CD4-positive, alpha-beta T cell treated with Interleukin-12 subunit alpha and Interleukin-12 subunit beta, for 1 hour (primary cell): ENCODE measurements at regions not wholly inside any gene's neighbourhood (a gene's known extent, or its start where the extent isn't known, plus 50 kb on each side); places are given as distances from the start of the nearest gene placed in this dataset.

Experiments used
- DNase-seq: peaks from one replicate; pipeline ENCODE4 v3.0.0-alpha.2; 2020

DNA sequence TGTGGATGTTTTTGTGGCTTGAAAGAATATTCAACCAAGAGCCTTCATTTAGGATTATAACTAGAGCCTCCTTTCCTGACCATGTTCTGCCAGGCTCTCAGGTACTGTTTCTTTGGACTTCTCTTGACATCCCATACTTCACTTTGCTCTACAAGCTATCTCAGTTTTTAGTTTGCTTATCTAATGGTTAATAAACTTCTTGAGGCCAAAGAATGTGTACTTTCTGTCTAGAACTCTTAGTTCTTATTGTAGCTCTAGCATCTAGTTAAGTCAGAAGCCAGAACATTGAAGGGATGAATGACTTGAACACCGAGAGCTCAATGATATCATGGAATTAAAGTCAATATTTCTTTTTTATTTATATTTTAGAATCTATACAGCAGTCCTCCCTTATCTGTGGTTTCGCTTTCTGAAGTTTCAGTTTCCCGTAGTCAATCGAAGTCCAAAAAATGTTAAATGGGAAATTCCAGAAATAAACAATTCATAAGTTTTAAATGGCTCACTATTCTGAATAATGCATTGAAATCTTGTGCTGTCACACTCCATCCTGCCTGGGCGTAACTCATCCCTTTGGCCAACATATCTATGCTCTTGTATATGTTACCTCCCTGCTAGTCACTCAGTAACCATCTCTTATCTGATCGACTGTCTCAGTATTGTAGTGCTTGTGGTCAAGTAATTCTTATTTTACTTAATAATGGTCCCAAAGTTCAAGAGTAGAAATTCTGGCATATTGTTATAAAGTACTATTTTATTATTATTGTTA lies 368.6 kb upstream of the RBMS3 start:
- DNase-seq: no peak

GRCh38 chr3:28915741-28916500 lies 364.9 kb upstream of the RBMS3 start:
- no peak for DNase-seq

DNA sequence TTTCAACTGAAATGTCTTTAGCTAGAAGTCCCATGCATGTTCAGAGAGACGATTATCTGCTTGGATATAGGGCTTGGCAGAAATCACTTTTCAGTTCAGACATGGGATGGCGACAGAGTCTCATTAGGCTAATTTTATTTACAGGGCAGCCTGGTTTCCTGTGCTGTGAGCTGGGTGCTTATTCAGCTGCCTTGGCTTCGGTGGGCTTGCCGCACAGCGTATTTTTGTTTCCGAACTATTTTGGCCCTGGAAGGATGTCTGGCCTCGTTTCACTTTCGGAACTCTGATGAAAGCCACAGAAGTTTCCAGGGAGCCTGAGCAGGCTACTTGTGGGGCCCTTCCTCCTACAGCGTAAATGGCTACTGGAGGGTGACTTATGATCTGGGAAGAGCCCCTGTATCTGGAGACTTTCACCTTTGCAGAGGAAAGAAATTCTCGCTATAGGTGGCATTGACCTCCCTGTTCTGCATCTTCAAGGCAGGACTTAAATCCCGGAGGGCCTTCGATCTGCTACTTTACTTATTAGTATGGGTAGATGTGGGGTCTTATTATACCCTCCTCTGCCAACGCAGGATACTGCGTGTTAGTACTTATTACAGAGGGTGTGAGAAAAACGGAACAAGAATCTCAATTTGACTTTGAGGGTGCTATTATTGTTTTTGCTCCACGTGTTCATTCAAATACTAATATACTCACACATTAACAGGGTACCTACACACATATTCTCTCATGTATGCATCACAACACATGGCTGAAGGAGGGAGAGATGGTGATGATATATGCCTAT lies 364.0 kb upstream of the RBMS3 start:
- no peak for DNase-seq

DNA sequence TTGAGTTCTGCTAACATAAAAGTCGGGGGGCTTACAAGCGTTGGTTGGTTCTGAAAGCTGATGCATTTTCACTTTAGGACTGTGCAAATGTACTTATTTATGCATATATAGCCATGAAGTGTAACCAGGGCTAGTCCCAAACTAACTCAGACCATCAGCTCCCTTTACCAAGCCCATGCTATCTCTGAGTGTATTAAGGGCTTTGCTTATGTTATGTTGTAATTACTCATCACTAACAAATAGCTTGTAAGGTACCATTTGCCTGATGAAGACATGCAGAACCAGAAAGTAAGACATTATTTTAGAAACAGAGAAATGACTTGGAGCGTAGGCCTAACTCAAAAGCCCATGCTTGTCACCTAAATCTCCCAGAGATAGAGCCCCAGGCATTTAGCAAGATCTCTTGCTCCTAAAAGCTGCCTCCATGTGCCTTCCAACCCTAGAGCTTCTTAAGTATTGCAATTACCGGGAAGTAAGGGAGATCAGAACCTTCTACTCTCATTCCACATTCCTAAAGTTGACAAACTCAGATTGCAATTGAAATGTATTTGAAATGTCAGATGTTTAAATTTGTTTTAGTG lies 362.9 kb upstream of the RBMS3 start:
- no peak for DNase-seq

DNA sequence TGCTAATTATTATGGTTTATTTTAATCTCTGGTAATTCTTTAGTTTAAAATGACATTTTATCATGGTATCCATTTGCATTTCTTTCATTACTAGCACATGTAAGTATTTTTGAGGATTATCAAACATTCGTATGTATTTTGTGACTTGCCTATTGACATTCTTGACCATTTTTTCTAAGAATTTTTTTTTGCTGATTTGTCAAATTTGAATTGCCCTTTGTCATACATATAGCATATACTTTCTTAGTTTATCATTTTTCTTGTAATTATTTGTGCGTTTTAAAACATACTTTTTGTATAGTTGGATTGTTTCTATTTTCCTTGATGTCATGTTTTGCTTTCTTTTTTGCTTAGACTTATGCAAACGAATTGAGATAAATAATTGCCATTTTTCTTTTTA lies 358.5 kb upstream of the RBMS3 start:
- DNase-seq: no peak

DNA sequence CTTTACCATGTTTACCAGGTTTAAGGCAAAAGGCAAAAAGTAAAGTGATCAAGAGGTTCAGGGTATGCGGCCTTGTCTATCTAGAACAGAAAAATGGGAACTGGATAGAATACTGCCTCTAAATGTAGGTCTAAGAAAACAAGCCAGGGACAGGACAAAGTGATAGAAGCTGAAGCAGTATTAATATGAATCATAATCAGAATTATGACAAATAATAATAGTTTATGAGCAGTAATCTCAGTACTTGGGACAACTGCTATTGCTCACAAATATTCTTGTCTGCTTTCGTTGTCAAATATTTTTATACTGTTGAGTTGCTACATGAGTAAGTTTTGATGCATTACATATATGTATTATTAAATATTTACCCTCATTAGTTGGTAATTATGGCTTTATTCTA lies 356.9 kb upstream of the RBMS3 start:
- DNase-seq: no peak

GRCh38 chr3:28924744-28925360 lies 356.0 kb upstream of the RBMS3 start:
- no peak for DNase-seq

- no peak for DNase-seq
These were observed 347.5 kb upstream of the RBMS3 start for GRCh38 chr3:28933337-28933736.

DNA sequence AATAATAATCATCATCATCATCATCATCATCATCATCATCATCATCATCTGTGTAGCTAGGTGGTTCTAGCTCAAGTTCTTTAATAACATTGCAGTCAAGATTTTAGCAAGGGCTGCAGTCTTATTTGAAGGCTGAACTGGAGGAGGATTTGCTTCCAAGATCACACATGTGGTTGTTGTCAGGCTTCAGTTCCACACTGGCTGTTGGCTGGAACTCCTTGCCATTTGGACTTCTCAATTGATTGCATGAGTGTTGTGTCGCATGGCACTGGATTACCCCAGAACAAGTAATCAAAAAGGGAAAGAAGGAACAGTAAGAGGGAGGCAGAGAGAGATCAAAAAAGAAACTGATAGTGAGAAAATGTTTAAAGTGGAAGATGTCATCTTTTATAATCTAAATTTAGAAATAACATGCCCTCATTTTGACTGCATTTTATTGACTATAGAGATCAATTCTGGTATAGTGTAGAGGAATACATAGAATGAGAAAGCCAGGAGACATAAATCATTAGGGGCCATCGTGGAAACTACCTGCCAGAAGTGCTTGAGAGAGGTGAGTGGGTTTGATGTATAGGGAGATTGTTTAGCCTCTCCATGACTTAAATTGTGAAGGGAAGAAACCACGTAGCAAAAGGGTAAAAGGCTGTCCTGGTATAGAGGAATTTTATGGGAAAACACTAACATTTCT lies 346.6 kb upstream of the RBMS3 start:
- no peak for DNase-seq

GRCh38 chr3:28935146-28935545 lies 345.7 kb upstream of the RBMS3 start:
- no peak for DNase-seq

- DNase-seq: no peak
These were observed 344.7 kb upstream of the RBMS3 start for GRCh38 chr3:28936154-28936553.

GRCh38 chr3:28940530-28940929 lies 340.3 kb upstream of the RBMS3 start:
- no peak for DNase-seq

DNA sequence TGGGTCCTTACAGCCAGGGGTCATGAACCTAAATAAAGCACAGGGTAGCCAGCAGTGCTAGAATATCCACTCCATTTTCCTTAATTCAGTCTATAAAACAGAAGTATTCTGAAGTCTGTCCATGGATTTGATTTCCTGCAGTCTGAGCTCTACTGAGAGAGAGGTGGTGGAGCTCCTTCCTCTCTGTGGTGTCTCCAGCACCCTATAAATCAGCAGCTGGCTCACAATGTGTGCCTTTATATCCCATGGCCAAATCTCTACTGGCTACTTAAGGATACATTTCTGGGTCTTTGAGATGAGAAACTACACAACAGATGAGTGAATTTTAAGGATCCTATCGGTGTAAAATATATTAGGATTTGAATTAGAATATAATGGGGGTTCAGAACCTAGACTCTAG lies 339.9 kb upstream of the RBMS3 start:
- DNase-seq: no peak

- DNase-seq: no peak
These were observed 333.8 kb upstream of the RBMS3 start for GRCh38 chr3:28947061-28947460.

GRCh38 chr3:28947751-28948150 lies 333.1 kb upstream of the RBMS3 start:
- DNase-seq: no peak

DNA sequence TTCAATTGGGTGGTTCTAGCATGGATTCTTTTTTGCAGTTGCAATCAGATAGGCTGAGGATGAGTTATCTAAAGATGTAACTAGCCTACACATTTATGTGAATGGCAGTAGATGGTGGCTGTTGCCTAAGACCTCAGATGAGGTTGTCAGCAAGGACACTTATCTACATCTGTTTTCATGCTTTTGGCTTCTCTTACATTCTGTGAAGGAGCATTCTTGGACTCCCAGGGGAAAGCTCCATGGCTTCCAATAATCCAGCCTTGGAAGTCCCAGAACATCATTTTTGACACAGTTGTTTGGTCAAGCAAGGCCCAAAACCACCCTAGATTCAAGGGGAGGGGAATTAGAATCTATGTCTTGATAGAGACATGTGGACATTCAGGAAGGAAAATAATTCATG lies 332.2 kb upstream of the RBMS3 start:
- no peak for DNase-seq

- DNase-seq: no peak
These were observed 331.3 kb upstream of the RBMS3 start for GRCh38 chr3:28949580-28949979.

DNA sequence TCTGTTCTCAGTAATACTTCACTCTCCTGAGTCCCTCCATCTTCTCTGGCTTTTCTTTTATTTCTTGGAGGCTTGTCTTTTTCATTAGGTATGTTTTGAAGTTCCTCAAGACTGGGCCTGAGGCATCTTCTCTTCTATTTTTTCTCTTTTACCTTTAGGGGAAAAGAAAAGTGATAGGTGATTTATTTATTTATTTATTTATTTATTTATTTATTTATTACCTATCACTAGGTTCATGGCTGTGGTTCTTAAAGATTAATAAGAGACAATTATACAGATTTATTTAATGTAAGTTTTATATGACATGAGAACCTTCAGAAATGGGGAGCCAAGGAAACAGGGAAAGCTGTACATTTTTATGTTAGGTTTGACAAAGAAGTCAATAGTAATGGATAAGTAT lies 330.3 kb upstream of the RBMS3 start:
- no peak for DNase-seq

DNA sequence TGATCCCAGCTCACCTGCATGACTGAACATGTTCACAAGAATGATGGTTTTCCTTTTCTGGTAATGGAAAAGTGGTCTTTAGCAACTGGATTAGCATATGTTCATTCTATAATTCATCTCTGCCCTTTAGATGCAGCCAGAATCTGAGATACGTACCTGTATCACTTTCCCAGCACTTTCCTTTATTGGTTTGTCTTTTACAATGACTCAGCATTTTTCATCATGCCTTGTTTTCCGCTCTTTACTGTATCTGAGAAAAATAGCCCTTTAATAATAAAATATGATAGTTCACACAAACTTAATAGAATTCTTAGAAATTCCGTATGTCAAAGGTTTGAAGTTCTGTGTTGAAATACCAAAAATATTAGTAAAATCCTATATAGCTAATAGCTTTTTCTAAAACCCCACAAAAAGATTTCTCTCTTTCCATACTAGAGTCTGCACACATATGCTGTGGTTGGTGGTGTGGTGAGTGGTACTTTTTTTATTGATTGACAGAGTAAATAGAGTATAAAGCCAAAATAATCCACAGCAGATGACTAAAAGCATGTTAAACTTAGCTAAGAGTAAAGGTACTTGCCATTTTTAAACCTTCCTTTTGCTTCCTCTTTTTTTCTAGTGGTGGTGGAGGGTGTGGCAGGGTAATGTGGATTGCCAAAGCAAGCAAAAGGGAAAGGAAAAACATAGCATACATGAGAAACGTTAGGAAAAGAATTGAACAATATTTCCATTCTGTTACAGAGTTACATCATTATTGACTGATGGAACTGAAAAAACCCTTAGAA lies 328.9 kb upstream of the RBMS3 start:
- no peak for DNase-seq

- DNase-seq: no peak
These were observed 322.2 kb upstream of the RBMS3 start for GRCh38 chr3:28958656-28959055.

DNA sequence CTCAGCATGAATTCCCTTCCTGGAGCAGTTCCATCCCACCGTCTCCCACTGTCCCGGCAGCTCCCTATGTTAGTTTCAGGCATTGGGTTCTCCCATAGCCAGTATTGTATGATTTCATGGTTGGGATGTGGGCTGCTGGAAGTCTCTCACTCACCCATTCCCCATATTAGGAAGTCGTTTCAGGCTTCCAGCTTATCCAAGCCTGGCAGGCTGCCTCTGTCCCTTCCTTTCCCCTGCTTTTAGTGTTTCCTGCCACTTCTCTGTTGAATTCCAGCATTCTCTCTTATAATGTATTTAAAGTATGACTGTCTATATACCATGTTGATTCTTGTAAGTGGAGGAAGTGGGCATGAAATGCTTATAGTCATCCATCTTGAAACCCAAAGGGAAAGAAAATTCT lies 309.7 kb upstream of the RBMS3 start:
- no peak for DNase-seq

GRCh38 chr3:28972921-28973320 lies 307.9 kb upstream of the RBMS3 start:
- DNase-seq: no peak
